ENCODE measurements at regions not wholly inside any gene's neighbourhood (a gene's known extent, or its start where the extent isn't known, plus 50 kb on each side); places are given as distances from the start of the nearest gene placed in this dataset.

GRCh38 chr11:15779518-15779917, 576.8 kb downstream of the SOX6 start:
- peak; percentile 20 for DNase-seq

GRCh38 chr11:15780382-15780781, 576.0 kb downstream of the SOX6 start:
- no peak for DNase-seq

- no peak for DNase-seq
Measured at GRCh38 chr11:15780837-15781236, 575.5 kb downstream of the SOX6 start.

- DNase-seq: no peak
Measured at GRCh38 chr11:15783619-15784018, 572.7 kb downstream of the SOX6 start.

GRCh38 chr11:15793043-15793996, 563.0 kb downstream of the SOX6 start:
- DNase-seq: peak; percentile 91

GRCh38 chr11:15794361-15795150, 561.8 kb downstream of the SOX6 start:
- DNase-seq: no peak

- DNase-seq: no peak
Measured at GRCh38 chr11:15795378-15795777, 561.0 kb downstream of the SOX6 start.

- peak; percentile 90 for DNase-seq
Measured at GRCh38 chr11:15800111-15800800, 556.1 kb downstream of the SOX6 start.

- DNase-seq: no peak
Measured at GRCh38 chr11:15801126-15801525, 555.2 kb downstream of the SOX6 start.

- DNase-seq: peak; percentile 59
Measured at GRCh38 chr11:15801616-15802015, 554.7 kb downstream of the SOX6 start.

GRCh38 chr11:15805726-15806125, 550.6 kb downstream of the SOX6 start:
- no peak for DNase-seq

- DNase-seq: no peak
Measured at GRCh38 chr11:15806217-15806616, 550.1 kb downstream of the SOX6 start.

GRCh38 chr11:15807827-15808226, 548.5 kb downstream of the SOX6 start:
- DNase-seq: no peak

- no peak for DNase-seq
Measured at GRCh38 chr11:15810082-15810481, 546.3 kb downstream of the SOX6 start.

GRCh38 chr11:15810525-15810924, 545.8 kb downstream of the SOX6 start:
- no peak for DNase-seq

GRCh38 chr11:15815246-15816195, 540.8 kb downstream of the SOX6 start:
- DNase-seq: no peak

GRCh38 chr11:15816260-15816871, 540.0 kb downstream of the SOX6 start:
- DNase-seq: peak; percentile 87

GRCh38 chr11:15817001-15817400, 539.3 kb downstream of the SOX6 start:
- DNase-seq: peak; percentile 49

GRCh38 chr11:15818132-15818842, 538.1 kb downstream of the SOX6 start:
- DNase-seq: no peak

- no peak for DNase-seq
Measured at GRCh38 chr11:15819679-15820286, 536.6 kb downstream of the SOX6 start.

All from fibroblast of skin of right biceps (primary cell).